ENCODE measurements at regions not wholly inside any gene's neighbourhood (a gene's known extent, or its start where the extent isn't known, plus 50 kb on each side); places are given as distances from the start of the nearest gene placed in this dataset.

- no peak overlapping the region for H2AFZ ChIP-seq (ENCODE audit: low read length, unreplicated experiment)
- H3K4me3 ChIP-seq (ENCODE audit: low read depth, low read length), result no peak overlapping the region
- no peaks in the 10 kb centered on the region for H3K4me1 ChIP-seq (ENCODE audit: control insufficient read depth, insufficient read depth, low read length, unreplicated experiment)
- no peak overlapping the region for H3K27ac ChIP-seq (ENCODE audit: low read depth, low read length)
- H3K27me3 ChIP-seq (ENCODE audit: insufficient read depth, low read length), result no peaks in the 10 kb centered on the region
- no peaks in the 10 kb centered on the region for H3K79me2 ChIP-seq (ENCODE audit: control insufficient read depth, insufficient read depth, low read length, unreplicated experiment)
- H3K36me3 ChIP-seq (ENCODE audit: insufficient read depth, low read length), result no peaks in the 10 kb centered on the region
Measured at GRCh38 chr10:105502058-105502457, 861.0 kb downstream of the SORCS3 start.

- Histone ChIP-seq H3K36me3 (ENCODE audit: insufficient read depth, low read length) (no peaks in the 10 kb centered on the region), H3K27ac (ENCODE audit: low read depth, low read length) (no peak overlapping the region), H2AFZ (ENCODE audit: low read length, unreplicated experiment) (no peak overlapping the region), H3K4me3 (ENCODE audit: low read depth, low read length) (no peak overlapping the region), H3K27me3 (ENCODE audit: insufficient read depth, low read length) (no peaks in the 10 kb centered on the region), H3K4me1 (ENCODE audit: control insufficient read depth, insufficient read depth, low read length, unreplicated experiment) (no peaks in the 10 kb centered on the region), H3K79me2 (ENCODE audit: control insufficient read depth, insufficient read depth, low read length, unreplicated experiment) (no peaks in the 10 kb centered on the region)
Measured at GRCh38 chr10:105494944-105495343, 853.9 kb downstream of the SORCS3 start.

GRCh38 chr10:105494303-105494702 lies 853.2 kb downstream of the SORCS3 start:
- Histone ChIP-seq H3K36me3 (ENCODE audit: insufficient read depth, low read length) (no peaks in the 10 kb centered on the region), H3K79me2 (ENCODE audit: control insufficient read depth, insufficient read depth, low read length, unreplicated experiment) (no peaks in the 10 kb centered on the region), H2AFZ (ENCODE audit: low read length, unreplicated experiment) (no peak overlapping the region), H3K27ac (ENCODE audit: low read depth, low read length) (no peak overlapping the region), H3K27me3 (ENCODE audit: insufficient read depth, low read length) (no peaks in the 10 kb centered on the region), H3K4me1 (ENCODE audit: control insufficient read depth, insufficient read depth, low read length, unreplicated experiment) (no peaks in the 10 kb centered on the region), H3K4me3 (ENCODE audit: low read depth, low read length) (no peak overlapping the region)

DNA sequence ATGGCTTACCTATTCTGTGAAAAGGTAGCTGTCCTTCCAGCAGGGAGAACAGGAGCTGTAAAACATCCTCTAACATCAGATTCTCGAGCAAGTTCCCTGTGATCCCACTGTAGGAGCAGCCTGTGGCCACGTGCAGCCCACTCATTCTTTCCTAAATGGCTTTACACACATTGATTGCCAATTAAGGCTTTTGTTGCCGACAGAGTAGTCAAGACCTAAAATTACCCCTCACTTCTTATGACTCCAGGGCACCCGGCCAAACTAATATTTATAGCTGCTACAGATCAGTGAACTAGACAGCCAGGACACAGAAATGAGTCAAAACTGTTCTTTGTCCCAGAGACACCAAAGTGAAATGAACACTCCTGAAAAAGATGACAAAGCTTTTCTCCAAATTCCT lies 832.1 kb downstream of the SORCS3 start:
- Histone ChIP-seq H3K79me2 (ENCODE audit: control insufficient read depth, insufficient read depth, low read length, unreplicated experiment) (no peaks in the 10 kb centered on the region), H3K27ac (ENCODE audit: low read depth, low read length) (no peak overlapping the region), H3K4me3 (ENCODE audit: low read depth, low read length) (no peak overlapping the region), H3K27me3 (ENCODE audit: insufficient read depth, low read length) (no peaks in the 10 kb centered on the region), H3K36me3 (ENCODE audit: insufficient read depth, low read length) (no peaks in the 10 kb centered on the region), H3K4me1 (ENCODE audit: control insufficient read depth, insufficient read depth, low read length, unreplicated experiment) (no peaks in the 10 kb centered on the region), H2AFZ (ENCODE audit: low read length, unreplicated experiment) (no peak overlapping the region)

- Histone ChIP-seq H3K36me3 (ENCODE audit: insufficient read depth, low read length) (no peaks in the 10 kb centered on the region), H3K79me2 (ENCODE audit: control insufficient read depth, insufficient read depth, low read length, unreplicated experiment) (no peaks in the 10 kb centered on the region)
Measured at GRCh38 chr10:105468759-105469158, 827.7 kb downstream of the SORCS3 start.

GRCh38 chr10:105466521-105466920 lies 825.4 kb downstream of the SORCS3 start:
- H3K4me1 ChIP-seq (ENCODE audit: control insufficient read depth, insufficient read depth, low read length, unreplicated experiment), result no peaks in the 10 kb centered on the region
- no peak overlapping the region for H3K27ac ChIP-seq (ENCODE audit: low read depth, low read length)
- no peaks in the 10 kb centered on the region for H3K27me3 ChIP-seq (ENCODE audit: insufficient read depth, low read length)
- H2AFZ ChIP-seq (ENCODE audit: low read length, unreplicated experiment), result no peak overlapping the region
- no peak overlapping the region for H3K4me3 ChIP-seq (ENCODE audit: low read depth, low read length)
- H3K79me2 ChIP-seq (ENCODE audit: control insufficient read depth, insufficient read depth, low read length, unreplicated experiment), result no peaks in the 10 kb centered on the region
- H3K36me3 ChIP-seq (ENCODE audit: insufficient read depth, low read length), result no peaks in the 10 kb centered on the region

More at GRCh38 chr10:105468759-105469158, 827.7 kb downstream of the SORCS3 start:
- H3K27me3 ChIP-seq (ENCODE audit: insufficient read depth, low read length), result no peaks in the 10 kb centered on the region
- no peak overlapping the region for H3K27ac ChIP-seq (ENCODE audit: low read depth, low read length)
- no peaks in the 10 kb centered on the region for H3K4me1 ChIP-seq (ENCODE audit: control insufficient read depth, insufficient read depth, low read length, unreplicated experiment)
- no peak overlapping the region for H3K4me3 ChIP-seq (ENCODE audit: low read depth, low read length)
- no peak overlapping the region for H2AFZ ChIP-seq (ENCODE audit: low read length, unreplicated experiment)

DNA sequence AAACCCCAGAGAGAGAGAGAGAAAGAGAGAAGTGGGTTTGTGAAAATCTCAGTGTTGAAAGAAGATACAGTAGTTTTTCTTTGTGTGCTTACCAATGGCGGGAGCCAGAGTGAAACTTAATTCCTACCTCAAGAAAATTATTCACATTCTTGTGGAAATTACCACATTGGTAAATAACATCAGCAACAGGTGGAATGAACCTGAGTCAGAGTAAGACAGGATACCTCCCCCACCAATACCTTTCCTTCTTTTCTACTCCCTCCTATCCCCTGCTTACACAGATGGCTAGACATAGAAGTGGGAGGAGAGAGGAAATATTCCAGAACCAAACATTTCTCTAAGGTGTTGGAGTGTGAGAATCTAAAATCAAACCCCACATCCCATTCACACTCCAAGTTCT lies 793.9 kb downstream of the SORCS3 start:
- no peaks in the 10 kb centered on the region for H3K79me2 ChIP-seq (ENCODE audit: control insufficient read depth, insufficient read depth, low read length, unreplicated experiment)
- no peaks in the 10 kb centered on the region for H3K36me3 ChIP-seq (ENCODE audit: insufficient read depth, low read length)
- no peaks in the 10 kb centered on the region for H3K4me1 ChIP-seq (ENCODE audit: control insufficient read depth, insufficient read depth, low read length, unreplicated experiment)
- H3K27me3 ChIP-seq (ENCODE audit: insufficient read depth, low read length), result no peaks in the 10 kb centered on the region
- H3K27ac ChIP-seq (ENCODE audit: low read depth, low read length), result no peak overlapping the region
- H2AFZ ChIP-seq (ENCODE audit: low read length, unreplicated experiment), result no peak overlapping the region
- H3K4me3 ChIP-seq (ENCODE audit: low read depth, low read length), result no peak overlapping the region

- Histone ChIP-seq H3K79me2 (ENCODE audit: control insufficient read depth, insufficient read depth, low read length, unreplicated experiment) (no peaks in the 10 kb centered on the region), H3K4me3 (ENCODE audit: low read depth, low read length) (no peak overlapping the region), H3K27ac (ENCODE audit: low read depth, low read length) (no peak overlapping the region), H3K27me3 (ENCODE audit: insufficient read depth, low read length) (no peaks in the 10 kb centered on the region), H3K4me1 (ENCODE audit: control insufficient read depth, insufficient read depth, low read length, unreplicated experiment) (no peaks in the 10 kb centered on the region), H3K36me3 (ENCODE audit: insufficient read depth, low read length) (no peaks in the 10 kb centered on the region), H2AFZ (ENCODE audit: low read length, unreplicated experiment) (no peak overlapping the region)
Measured at GRCh38 chr10:105413997-105414396, 772.9 kb downstream of the SORCS3 start.

DNA sequence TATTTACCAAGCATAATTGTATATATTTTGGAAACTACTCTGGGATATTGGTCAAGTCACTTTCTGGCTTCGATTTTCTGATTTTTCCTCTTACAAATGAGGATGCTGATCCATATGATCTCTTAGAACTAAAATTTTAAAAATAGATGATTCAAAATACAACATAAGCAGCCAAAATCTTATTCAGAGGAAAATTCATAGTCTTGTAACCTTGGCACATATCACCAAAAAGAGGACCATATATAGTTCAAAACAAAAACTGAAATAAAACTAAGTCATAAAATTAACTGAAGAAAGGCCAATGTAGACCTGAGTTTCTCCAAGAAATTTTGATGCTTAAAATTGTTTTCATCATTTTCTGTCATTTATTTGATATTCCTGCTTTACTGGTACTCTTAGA lies 768.3 kb downstream of the SORCS3 start:
- no peaks in the 10 kb centered on the region for H3K36me3 ChIP-seq (ENCODE audit: insufficient read depth, low read length)
- H3K27ac ChIP-seq (ENCODE audit: low read depth, low read length), result no peak overlapping the region
- H3K4me1 ChIP-seq (ENCODE audit: control insufficient read depth, insufficient read depth, low read length, unreplicated experiment), result no peaks in the 10 kb centered on the region
- H3K27me3 ChIP-seq (ENCODE audit: insufficient read depth, low read length), result no peaks in the 10 kb centered on the region
- H2AFZ ChIP-seq (ENCODE audit: low read length, unreplicated experiment), result no peak overlapping the region
- no peak overlapping the region for H3K4me3 ChIP-seq (ENCODE audit: low read depth, low read length)
- H3K79me2 ChIP-seq (ENCODE audit: control insufficient read depth, insufficient read depth, low read length, unreplicated experiment), result no peaks in the 10 kb centered on the region

- H3K27ac ChIP-seq (ENCODE audit: low read depth, low read length), result no peak overlapping the region
- no peak overlapping the region for H3K4me3 ChIP-seq (ENCODE audit: low read depth, low read length)
- no peak overlapping the region for H2AFZ ChIP-seq (ENCODE audit: low read length, unreplicated experiment)
- no peaks in the 10 kb centered on the region for H3K36me3 ChIP-seq (ENCODE audit: insufficient read depth, low read length)
- H3K79me2 ChIP-seq (ENCODE audit: control insufficient read depth, insufficient read depth, low read length, unreplicated experiment), result no peaks in the 10 kb centered on the region
- H3K4me1 ChIP-seq (ENCODE audit: control insufficient read depth, insufficient read depth, low read length, unreplicated experiment), result no peaks in the 10 kb centered on the region
- no peaks in the 10 kb centered on the region for H3K27me3 ChIP-seq (ENCODE audit: insufficient read depth, low read length)
Measured at GRCh38 chr10:105406488-105406887, 765.4 kb downstream of the SORCS3 start.

GRCh38 chr10:105398202-105398601 lies 757.1 kb downstream of the SORCS3 start:
- no peak overlapping the region for H2AFZ ChIP-seq (ENCODE audit: low read length, unreplicated experiment)
- no peaks in the 10 kb centered on the region for H3K4me1 ChIP-seq (ENCODE audit: control insufficient read depth, insufficient read depth, low read length, unreplicated experiment)
- no peak overlapping the region for H3K27ac ChIP-seq (ENCODE audit: low read depth, low read length)
- no peaks in the 10 kb centered on the region for H3K36me3 ChIP-seq (ENCODE audit: insufficient read depth, low read length)
- H3K79me2 ChIP-seq (ENCODE audit: control insufficient read depth, insufficient read depth, low read length, unreplicated experiment), result no peaks in the 10 kb centered on the region
- H3K4me3 ChIP-seq (ENCODE audit: low read depth, low read length), result no peak overlapping the region
- H3K27me3 ChIP-seq (ENCODE audit: insufficient read depth, low read length), result no peaks in the 10 kb centered on the region

Measured in ACC112 (cell line).